ENCODE measurements at regions not wholly inside any gene's neighbourhood (a gene's known extent, or its start where the extent isn't known, plus 50 kb on each side); places are given as distances from the start of the nearest gene placed in this dataset.

- TF ChIP-seq ZNF274 (IDR thresholded peaks at IDR 0.05; ENCODE audit: low read depth, low read length) (no peak), YY1 (IDR thresholded peaks at IDR 0.05; ENCODE audit: insufficient read depth, insufficient read length) (no peak), SUZ12 (IDR thresholded peaks at IDR 0.05; ENCODE audit: extremely low read depth, insufficient read depth, insufficient read length) (no peak)
Measured at GRCh38 chr5:12934722-12935121, 1009.8 kb downstream of the DNAH5 start.

All from NT2/D1 (cell line).